ENCODE measurements at regions not wholly inside any gene's neighbourhood (a gene's known extent, or its start where the extent isn't known, plus 50 kb on each side); places are given as distances from the start of the nearest gene placed in this dataset.

- no peak for DNase-seq (ENCODE audit: low read depth)
Measured at GRCh38 chr10:78890506-78890905, 178.3 kb upstream of the ZMIZ1 start.

DNA sequence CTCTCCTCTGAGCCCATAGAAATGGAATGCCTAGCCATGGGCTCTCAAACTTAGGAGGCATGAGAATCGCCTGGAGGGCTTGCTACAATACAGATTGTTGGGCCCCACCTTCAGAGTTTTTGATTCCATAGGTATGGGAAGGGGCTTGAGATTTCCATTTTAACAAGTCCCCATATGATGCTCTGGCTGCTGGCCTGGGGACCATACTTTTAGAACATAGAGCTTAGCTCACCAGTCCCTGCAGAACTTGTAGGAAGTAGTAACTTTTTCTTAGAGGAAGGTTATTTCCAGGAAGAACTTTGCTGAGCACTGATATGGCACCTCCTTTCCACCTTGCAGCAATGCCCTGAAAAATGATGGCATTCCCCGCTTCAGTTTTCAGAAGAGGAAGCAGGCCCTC lies 177.0 kb upstream of the ZMIZ1 start:
- no peak for DNase-seq (ENCODE audit: low read depth)

DNA sequence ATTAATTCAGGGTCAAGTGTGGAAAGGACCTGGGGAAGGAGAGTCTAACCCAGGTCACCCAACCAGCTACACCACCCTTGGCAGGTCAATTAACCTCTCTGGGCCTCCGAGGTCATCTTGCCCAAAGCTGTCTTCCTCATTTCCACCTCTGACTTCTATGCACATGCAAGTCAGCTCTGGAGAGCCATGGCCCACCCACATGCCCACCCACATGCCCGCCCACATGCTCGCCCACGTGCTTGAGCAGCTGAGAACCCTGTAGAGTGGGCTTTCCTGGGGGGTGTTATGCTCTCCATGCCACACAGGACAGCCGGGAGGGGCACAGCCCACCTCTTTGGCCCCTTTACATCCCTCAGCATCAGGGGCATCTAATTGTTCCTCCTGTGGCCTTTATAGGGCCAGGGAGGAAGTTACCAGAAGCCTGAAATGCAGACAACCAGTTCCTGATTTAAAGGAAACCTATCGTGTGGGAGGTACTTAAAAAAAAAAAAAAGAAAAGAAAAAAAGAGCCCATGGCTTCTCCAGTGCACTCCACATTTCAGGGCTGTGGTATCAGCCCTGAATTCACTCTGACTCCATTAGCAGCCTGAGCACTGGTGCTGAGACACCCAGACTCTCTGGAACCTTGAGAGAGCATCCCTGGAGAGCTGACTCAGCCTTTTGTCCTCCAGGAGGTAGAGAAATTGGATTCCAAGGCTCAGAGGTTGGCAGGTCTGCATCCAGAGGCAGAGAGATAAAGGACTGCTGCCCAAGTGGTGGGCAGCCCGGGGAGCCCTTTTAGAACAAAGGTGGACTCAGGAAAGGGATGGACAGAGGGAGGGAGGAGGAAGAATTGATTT lies 176.2 kb upstream of the ZMIZ1 start:
- peak; percentile 8 for DNase-seq (ENCODE audit: low read depth)

DNA sequence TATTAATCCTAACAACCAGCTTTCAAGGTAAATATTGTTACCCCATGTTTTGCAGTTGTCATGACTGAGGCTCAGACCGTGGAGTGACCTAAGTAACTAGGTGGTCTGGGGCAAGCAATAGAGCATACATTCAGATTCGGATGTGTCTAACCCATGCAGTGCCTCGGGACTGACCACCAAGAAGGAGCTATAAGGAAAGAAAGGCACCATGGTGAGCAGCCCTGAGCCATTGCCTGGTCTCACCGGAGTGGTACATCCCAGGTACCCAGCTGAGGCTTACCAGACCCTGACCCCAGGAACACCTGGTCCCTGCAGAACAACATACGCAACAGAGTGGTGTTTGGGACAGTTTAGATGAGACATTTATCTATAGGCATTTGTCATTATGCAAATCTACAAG lies 175.5 kb upstream of the ZMIZ1 start:
- no peak for DNase-seq (ENCODE audit: low read depth)

DNA sequence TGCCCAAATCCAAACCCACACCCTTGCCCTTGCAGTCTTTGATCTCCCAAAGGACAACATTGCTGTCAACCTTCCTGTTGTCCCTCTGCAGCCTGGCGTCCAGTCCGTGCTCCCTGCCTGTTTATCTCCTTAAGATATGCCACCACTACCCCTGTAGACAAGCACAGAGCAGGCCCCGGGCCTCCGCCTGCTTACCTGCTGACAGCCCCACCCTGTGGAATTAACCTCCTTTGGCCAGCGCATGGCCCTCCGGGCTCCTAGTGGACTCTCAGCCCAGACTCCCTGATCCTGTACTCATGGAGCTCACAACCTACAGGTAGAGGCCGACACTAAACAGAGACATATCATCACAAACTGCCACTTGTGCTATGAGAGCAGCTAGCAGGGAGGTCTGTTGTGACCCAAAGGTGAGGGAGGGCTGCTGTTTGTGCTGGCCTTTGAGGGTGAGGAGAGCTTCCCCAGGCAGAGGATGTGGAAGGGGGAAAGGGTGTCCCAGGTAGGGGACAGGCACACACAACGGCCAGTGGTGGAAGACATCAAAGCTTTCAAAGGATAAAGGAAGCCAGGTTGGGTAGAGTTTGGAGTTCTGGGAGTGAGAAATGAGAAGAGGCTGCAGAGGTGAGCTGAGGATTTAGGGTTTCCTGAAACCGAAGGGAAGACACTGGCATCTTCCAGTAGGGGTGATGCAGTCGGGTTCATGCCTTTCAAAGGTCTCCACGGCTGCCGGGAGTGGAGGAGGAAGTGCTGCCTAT lies 174.5 kb upstream of the ZMIZ1 start:
- DNase-seq (ENCODE audit: low read depth), result no peak

DNA sequence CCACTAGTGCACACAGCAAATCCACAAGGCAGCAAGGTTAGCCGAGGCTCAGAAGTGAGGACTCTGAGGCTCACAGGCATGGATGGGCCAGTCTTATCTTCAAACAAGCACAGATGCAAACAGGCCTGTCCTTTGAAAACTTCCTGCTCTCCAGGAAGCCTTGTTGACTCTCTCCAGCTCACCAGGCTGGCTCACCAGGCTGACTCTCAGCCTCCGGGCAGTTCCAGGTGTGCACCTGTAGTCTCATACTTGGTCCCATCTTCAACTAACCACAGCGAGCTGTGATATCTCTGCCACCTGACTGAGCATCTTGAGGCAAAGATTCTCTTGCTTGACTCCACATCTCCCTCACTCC lies 173.9 kb upstream of the ZMIZ1 start:
- DNase-seq (ENCODE audit: low read depth), result no peak

DNA sequence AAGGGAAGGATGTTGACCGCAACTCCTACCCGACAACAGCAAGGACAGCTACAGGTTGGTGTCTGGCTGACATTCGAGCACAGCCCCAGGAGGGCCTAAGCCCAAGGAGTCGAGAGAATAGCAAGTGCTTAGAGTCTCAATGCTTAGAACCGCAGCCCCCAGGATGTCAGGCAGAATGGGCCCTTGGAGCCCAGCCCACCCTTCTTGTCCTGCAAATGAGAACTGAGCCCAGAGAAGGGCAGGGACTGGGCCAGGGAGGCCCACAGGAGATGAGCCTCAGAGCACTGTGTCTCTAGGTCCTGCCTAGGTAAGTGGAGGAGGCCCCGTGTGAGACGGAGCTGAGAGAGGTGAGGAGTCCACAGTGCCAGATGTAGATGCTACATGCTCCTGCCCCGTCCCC lies 173.3 kb upstream of the ZMIZ1 start:
- DNase-seq (ENCODE audit: low read depth), result no peak

- DNase-seq (ENCODE audit: low read depth), result no peak
Measured at GRCh38 chr10:78896159-78896928, 172.4 kb upstream of the ZMIZ1 start.

DNA sequence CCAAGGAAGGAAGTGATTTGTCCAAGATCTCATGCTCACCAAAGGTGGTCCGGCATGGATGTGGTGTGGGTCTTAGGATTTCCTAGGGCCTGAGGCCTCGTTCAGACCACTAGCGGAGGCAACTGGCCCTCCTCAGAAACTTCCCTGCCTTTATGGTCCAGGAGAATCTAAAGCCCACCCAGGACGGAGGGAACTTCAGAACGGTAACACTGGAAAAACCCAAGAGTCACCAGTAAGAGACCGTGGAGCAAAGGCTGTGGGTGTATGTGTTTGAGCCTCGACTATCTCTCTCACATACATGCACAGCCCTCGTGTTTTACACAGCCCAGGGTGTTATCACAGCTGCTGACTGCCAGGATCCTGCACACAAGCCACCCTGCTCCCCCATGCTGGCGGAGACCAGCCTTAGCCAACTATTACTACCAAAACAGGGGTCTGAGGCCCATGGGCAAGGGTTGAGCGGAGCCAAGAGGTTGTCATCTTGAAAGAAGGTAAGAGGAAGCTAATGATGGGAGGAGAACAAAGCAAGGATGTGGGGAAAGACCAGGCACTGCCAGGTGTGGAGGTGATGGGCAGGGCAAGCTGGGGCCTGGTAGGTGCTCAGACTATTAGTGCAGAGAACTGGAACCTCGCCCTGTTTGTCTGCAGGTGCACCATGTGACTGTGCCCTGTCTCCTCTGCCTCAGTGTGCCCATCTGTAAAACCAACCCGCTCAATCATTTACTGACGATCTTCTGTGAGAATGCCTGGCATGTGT lies 170.2 kb upstream of the ZMIZ1 start:
- no peak for DNase-seq (ENCODE audit: low read depth)

DNA sequence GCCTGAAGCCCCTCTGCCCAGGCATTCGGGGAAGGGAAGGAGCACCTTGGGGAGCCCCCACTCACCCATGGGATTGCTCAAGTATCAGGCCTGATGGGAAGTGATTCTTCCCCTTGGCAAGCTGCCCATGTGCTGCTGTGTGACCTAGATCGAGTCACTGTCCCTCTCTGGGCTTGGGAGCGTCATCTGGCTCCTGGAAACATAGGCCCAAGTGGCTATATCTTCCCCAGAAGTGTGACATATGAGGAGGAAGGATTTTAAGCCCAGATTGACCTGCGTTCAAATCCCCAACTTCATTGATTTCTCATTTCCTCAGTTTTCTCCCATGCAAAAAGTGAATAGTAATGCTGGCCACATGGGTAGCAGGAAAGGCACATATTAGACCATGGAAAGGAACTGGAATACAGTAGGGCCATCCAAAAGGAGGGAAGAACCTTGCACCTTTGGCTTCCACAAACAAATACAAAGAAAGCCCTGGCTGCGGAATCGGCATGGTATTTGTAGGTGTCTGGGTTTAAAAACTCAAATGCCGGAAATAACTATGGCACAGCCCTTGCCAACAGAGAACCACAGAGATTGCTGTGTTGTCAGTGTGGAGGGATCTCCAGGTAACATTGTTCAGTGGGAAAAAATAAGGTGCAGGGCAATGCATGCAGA lies 169.5 kb upstream of the ZMIZ1 start:
- DNase-seq (ENCODE audit: low read depth), result no peak

GRCh38 chr10:78899996-78900714 lies 168.6 kb upstream of the ZMIZ1 start:
- DNase-seq (ENCODE audit: low read depth), result no peak

DNA sequence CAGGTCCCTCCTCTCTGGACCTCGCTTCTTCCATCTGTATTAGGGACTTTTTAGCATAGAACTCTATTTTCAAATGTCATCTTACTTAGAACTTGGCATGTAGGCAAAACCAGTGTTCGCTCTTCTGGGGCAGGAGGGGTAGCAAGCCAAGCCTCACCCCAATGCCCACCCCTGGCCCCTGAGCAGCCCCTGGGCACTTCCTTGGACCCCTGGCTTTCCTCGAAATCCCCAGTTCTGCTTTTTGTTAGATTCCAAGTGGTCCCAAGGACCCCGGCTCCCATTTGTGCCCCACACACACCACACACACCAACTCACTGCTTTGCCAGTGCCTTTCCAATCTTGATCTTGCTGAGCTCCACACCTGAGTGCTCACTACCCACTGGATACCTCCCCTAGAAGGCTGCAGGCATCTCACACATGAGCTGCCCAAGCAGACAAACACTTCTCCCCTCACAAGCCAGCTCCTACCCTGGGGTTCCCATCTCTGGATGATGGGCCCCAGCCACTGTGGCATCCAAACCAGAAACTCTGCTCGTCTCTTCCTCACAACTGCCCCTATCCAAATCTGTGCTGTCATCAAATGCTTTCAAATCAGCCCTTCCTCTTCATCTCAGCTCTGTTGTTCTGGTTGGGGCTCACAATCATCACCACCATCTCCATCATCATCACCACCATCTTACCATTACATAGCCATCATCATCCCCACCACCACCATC lies 167.9 kb upstream of the ZMIZ1 start:
- no peak for DNase-seq (ENCODE audit: low read depth)

DNA sequence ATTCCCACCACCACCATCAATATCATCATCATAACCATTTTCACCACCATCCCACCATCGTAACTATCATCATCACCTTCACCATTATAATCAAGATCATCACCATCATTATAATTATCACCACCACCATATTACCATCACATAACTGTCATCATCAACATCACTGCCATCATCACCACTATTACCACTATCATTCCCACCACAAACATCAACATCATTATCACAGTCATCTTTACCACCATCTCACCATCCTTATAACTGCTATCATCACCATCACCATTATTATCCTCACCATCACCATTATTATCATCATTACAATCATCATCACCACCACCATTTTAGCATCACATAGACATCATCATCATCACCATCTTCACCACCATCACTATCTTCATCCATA lies 167.1 kb upstream of the ZMIZ1 start:
- DNase-seq (ENCODE audit: low read depth), result no peak

- no peak for DNase-seq (ENCODE audit: low read depth)
Measured at GRCh38 chr10:78902815-78903214, 166.0 kb upstream of the ZMIZ1 start.

GRCh38 chr10:78903341-78903940 lies 165.3 kb upstream of the ZMIZ1 start:
- DNase-seq (ENCODE audit: low read depth), result no peak

- DNase-seq (ENCODE audit: low read depth), result no peak
Measured at GRCh38 chr10:78904196-78904595, 164.6 kb upstream of the ZMIZ1 start.

DNA sequence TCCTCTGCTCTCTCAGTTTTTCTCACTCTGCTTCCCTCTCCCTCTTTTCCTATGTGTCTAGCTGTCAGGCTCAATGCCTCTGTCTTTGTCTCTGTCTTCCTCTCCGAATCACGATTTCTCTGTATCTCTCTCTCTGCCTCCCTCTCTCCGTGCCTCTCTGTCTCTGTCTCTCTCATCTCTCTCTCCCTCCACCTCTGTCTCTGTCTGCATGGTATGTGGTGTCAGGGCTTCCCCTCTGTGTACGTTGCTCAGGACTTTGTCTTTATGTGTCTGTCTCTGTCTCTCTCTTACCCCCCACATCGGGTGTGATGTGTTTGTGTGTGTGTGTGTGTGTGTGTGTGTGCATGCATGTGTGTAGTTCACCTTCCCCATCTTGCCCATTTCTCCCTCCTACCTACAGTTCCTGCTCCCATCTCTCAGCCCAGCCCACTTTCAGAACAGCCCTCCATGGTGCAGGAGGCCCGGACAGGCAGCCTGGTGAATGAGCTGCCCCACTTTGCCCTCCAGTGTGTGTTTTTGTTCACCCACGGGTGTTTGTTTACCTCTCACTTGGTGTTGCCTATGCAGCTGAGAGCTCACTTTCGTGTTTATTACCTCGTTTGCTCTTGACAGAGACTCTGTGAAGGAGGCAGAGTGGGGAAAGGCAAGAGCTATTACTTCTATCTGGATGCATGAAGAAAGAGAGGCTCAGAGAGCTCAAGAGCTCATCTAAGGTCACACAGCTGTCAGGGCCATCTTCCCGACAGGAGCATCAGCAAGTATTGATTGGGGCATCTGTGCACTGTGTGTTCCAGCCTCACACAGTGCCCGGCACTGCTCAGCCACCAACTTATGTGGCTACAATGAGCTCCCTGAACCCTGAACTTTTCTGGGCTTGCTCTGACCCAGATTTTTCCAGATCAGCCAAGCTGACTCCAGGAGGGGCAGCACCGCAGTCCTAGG lies 163.5 kb upstream of the ZMIZ1 start:
- DNase-seq (ENCODE audit: low read depth), result no peak

DNA sequence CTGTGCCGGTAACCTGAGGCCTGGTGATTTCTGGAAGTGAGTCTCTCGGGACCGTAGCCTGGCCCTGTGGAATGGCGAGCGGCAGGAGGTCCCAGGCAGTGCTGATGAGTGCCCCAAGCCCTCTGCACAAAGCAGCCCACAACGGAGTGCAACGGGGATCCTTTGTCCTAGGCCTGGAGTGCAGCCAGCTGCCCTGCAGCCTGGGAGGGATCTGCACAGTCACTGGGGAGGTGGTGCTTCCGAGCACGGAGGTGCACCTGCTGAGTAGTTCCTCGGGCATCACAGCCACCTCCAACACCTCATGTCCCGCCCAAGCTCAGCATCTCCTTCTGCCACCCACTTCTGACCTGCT lies 162.8 kb upstream of the ZMIZ1 start:
- no peak for DNase-seq (ENCODE audit: low read depth)
